ENCODE measurements at regions not wholly inside any gene's neighbourhood (a gene's known extent, or its start where the extent isn't known, plus 50 kb on each side); places are given as distances from the start of the nearest gene placed in this dataset.

- TF ChIP-seq POLR2A (IDR thresholded peaks at IDR 0.05) (no peak), CTCF (IDR thresholded peaks at IDR 0.05) (no peak)
Observed at GRCh38 chr5:9761706-9762105, 131.6 kb upstream of the TAS2R1 start.

Measured in gastroesophageal sphincter (tissue), 3 donors.